Activated naive CD4-positive, alpha-beta T cell treated with anti-CD3 and anti-CD28 coated beads, Interleukin-2, amount 50 U/mL, for 16 hours (primary cell): ENCODE measurements at regions not wholly inside any gene's neighbourhood (a gene's known extent, or its start where the extent isn't known, plus 50 kb on each side); places are given as distances from the start of the nearest gene placed in this dataset.

ENCODE experiments used
- DNase-seq: peaks from one replicate; pipeline ENCODE4 v3.0.0-alpha.2; 2020

GRCh38 chr2:19807866-19808265 lies 93.9 kb downstream of the TTC32 start:
- DNase-seq: no peak

GRCh38 chr2:19807346-19807745 lies 94.4 kb downstream of the TTC32 start:
- no peak for DNase-seq

- no peak for DNase-seq
Observed at GRCh38 chr2:19806591-19806990, 95.2 kb downstream of the TTC32 start.

GRCh38 chr2:19806131-19806530 lies 95.7 kb downstream of the TTC32 start:
- DNase-seq: no peak

- no peak for DNase-seq
Observed at GRCh38 chr2:19805266-19805665, 96.5 kb downstream of the TTC32 start.

DNA sequence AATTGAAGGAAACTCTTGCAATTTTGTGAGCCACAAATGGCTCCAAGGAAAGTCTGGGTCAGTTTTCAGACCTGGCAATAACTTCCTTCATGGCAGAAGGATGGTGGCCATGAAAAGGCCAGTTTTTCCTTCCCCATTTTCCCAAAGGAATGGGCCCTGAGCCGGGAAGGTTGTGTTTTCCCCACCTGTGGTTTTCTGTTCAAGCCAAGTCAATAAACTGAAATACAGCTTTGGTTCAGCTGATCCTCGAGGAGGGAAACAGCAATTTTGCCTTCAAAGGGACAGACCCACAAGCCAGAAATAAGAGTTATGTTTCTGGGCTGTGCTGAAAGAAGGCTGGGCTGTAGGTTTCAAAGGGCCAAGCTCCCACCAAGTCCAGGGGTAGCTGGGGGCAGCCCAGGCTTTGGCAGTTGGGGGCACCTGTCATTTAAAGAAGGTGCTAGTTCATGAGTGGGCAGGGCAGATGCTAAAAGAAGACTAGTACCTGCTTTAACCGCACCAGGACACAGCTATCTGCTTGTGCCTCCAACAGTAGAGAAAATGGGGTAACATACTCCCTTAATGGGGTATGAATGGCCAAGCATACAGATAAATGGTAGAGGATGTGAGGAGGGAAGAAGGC lies 97.0 kb downstream of the TTC32 start:
- DNase-seq: no peak

DNA sequence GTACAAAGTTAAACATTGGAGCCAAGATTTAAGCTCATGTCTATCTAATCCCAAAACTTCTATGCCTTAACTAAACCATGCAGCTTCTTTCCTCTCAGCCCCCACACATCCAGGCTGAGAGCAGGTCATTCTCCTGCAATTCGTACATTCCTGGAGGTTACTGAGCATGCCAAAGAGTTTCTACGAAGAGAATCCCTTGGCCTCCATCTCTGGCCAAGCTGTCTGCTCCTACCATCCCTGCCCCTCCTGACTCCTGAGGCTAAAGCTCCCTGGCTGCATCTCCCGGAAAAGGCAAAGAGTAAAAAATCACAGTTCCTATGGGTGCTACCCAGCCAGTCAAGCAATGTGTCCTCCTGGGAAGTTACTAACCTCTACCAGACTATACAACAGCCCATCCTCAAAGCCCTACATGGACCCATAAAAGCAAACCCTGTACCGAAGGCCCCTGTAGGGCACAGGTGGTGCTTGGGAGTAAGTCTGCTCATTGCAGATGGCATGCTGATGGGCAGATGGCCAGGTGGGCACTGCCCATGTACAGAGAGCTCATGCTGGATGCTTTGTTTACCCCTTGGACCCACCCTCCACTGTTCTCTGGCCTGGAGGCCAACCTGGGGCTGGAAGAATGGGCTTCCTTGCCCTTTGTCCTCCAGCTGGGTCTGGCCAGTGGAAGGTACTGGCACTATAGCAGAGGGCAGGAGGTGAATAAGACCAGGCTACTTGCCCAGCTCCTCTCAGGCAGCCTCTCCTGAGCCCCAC lies 99.5 kb downstream of the TTC32 start:
- no peak for DNase-seq

- DNase-seq: no peak
Observed at GRCh38 chr2:19801367-19802080, 100.3 kb downstream of the TTC32 start.

GRCh38 chr2:19800796-19801195 lies 101.0 kb downstream of the TTC32 start:
- no peak for DNase-seq

- DNase-seq: no peak
Observed at GRCh38 chr2:19799881-19800780, 101.7 kb downstream of the TTC32 start.

- DNase-seq: no peak
Observed at GRCh38 chr2:19797871-19798270, 103.9 kb downstream of the TTC32 start.

DNA sequence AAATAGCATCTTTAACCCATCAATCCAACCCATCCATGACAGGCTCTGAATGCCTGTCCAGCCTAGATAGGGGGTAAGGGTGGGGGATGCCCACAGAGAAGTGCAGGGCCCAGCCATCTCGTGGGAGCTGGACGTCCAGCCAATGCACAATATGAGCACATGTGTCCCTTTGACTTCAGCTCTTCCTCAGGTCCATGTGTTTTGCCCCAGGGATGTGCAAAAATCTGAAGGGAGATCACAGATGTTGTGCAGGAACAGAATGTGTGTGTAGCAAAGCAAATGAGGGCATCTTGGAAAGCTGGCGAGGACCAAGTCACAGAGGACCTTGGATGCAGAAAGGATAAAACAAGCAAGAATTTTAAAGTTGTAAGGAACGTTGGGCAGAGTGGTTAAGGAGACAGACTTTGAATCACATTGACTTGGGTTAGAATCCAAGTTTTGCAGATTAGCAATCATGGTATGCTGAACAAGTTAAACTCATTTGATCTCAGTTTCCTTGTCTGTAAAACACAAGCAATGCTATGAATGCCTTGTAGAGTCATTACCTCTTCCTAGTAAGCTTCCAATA lies 104.5 kb downstream of the TTC32 start:
- no peak for DNase-seq

- DNase-seq: no peak
Observed at GRCh38 chr2:19796035-19796695, 105.6 kb downstream of the TTC32 start.

- DNase-seq: no peak
Observed at GRCh38 chr2:19793132-19793750, 108.5 kb downstream of the TTC32 start.

DNA sequence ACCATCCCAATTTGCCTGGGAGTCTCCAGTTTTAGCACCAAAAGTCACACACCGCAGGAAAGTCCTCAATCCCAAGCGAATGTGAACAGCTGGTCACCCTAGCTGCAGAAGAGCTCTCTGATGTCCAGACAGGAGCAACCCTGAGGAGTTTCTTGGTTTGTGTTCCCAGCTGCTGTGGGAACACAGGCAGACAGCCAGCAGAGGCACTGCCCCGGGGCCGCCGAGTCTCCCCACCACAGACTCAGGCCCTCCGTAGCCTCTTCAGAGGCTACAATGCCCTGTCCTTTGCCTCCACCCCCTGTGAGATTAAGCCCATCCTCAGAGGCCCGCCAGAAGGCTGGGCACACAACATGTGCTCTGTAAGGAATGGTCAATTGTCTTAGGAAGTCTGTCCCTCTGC lies 111.5 kb downstream of the TTC32 start:
- no peak for DNase-seq

GRCh38 chr2:19787134-19787533 lies 114.6 kb downstream of the TTC32 start:
- no peak for DNase-seq

- DNase-seq: no peak
Observed at GRCh38 chr2:19786408-19787058, 115.2 kb downstream of the TTC32 start.

DNA sequence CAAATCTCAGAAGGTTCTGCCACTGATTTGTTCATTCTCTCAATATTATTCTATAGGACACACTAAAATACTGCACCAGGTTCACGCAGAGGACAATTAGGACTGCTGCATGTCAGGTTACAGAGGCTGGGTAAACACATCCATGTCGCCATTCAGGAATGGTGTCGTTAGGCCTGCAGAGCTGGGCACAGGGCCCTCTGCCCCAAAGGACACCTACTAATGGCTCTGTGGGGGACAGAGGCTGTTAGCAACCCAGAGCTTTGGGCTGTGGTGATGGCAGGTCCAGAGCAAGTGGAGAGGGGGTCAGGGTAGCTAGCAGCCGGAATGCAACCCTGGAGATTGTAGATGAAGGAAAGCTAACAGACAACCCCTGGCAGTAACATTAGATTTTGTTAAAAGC lies 115.9 kb downstream of the TTC32 start:
- DNase-seq: no peak

DNA sequence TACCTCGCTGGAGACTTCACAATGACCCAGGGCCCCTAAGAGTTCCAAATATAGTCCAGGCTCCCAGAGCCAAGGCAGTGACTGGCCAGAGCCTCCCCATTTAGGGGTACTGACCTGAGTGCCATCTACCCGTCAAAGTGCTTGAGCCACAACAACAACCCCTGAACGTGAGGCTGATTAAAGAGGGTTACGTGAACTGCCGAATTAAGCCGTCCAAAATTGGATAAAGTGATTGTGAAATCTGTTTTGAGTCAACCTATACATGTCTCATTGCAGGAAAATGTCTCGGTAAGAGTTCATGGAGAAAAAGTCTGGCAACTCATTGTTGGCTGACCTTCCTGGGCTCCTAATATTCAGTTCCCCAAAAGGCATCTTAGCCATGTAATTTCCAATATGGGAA lies 116.3 kb downstream of the TTC32 start:
- DNase-seq: no peak

GRCh38 chr2:19784456-19784855 lies 117.3 kb downstream of the TTC32 start:
- DNase-seq: no peak

- no peak for DNase-seq
Observed at GRCh38 chr2:19783935-19784334, 117.8 kb downstream of the TTC32 start.
